GM20000 (cell line): ENCODE measurements at regions not wholly inside any gene's neighbourhood (a gene's known extent, or its start where the extent isn't known, plus 50 kb on each side); places are given as distances from the start of the nearest gene placed in this dataset.

Experiments
- DNase-seq: peaks from one replicate; pipeline ENCODE4 v3.0.0; 2012; ENCODE audit warnings: low spot score
- CTCF ChIP-seq: IDR thresholded peaks from 2 replicates; pipeline ENCODE4 v1.5.1; 2012; ENCODE audit warnings: mild to moderate bottlenecking, control low read depth; ENCODE audit errors: extremely low read depth, missing control alignments

- no peak for TF ChIP-seq CTCF
- no peak for DNase-seq
These were observed 302.8 kb upstream of the IL12A start for GRCh38 chr3:159685801-159686200.

GRCh38 chr3:159693226-159693625 lies 295.4 kb upstream of the IL12A start:
- TF ChIP-seq CTCF, result no peak
- DNase-seq, result no peak

GRCh38 chr3:159711560-159712333 lies 276.9 kb upstream of the IL12A start:
- DNase-seq, result no peak
- TF ChIP-seq CTCF, result no peak

GRCh38 chr3:159721324-159721723 lies 267.3 kb upstream of the IL12A start:
- DNase-seq, result no peak
- no peak for TF ChIP-seq CTCF

- no peak for DNase-seq
- no peak for TF ChIP-seq CTCF
These were observed 265.3 kb upstream of the IL12A start for GRCh38 chr3:159723295-159723694.

GRCh38 chr3:159724627-159725026 lies 264.0 kb upstream of the IL12A start:
- DNase-seq, result no peak
- no peak for TF ChIP-seq CTCF

GRCh38 chr3:159726231-159726964 lies 262.2 kb upstream of the IL12A start:
- DNase-seq, result no peak
- no peak for TF ChIP-seq CTCF
